NB4 (cell line): ENCODE measurements at regions not wholly inside any gene's neighbourhood (a gene's known extent, or its start where the extent isn't known, plus 50 kb on each side); places are given as distances from the start of the nearest gene placed in this dataset.

Experiments used
- MYC ChIP-seq: IDR thresholded peaks from 2 replicates; pipeline ENCODE4 v1.6.1; 2011; ENCODE audit warnings: low read depth, low read length
- POLR2A ChIP-seq: IDR thresholded peaks from 2 replicates; pipeline ENCODE4 v1.6.1; 2011; ENCODE audit warnings: mild to moderate bottlenecking; ENCODE audit not compliant: insufficient read length; ENCODE audit errors: extremely low read depth
- TF ChIP-seq, protein P1 (sequence below): IDR thresholded peaks from one replicate; pipeline ENCODE4 v1.5.1; 2012; ENCODE audit warnings: low read depth, low read length
- TF ChIP-seq, protein P2 (sequence below): IDR thresholded peaks from 2 replicates; pipeline ENCODE4 v1.6.1; 2011; ENCODE audit warnings: low read depth, low read length

DNA sequence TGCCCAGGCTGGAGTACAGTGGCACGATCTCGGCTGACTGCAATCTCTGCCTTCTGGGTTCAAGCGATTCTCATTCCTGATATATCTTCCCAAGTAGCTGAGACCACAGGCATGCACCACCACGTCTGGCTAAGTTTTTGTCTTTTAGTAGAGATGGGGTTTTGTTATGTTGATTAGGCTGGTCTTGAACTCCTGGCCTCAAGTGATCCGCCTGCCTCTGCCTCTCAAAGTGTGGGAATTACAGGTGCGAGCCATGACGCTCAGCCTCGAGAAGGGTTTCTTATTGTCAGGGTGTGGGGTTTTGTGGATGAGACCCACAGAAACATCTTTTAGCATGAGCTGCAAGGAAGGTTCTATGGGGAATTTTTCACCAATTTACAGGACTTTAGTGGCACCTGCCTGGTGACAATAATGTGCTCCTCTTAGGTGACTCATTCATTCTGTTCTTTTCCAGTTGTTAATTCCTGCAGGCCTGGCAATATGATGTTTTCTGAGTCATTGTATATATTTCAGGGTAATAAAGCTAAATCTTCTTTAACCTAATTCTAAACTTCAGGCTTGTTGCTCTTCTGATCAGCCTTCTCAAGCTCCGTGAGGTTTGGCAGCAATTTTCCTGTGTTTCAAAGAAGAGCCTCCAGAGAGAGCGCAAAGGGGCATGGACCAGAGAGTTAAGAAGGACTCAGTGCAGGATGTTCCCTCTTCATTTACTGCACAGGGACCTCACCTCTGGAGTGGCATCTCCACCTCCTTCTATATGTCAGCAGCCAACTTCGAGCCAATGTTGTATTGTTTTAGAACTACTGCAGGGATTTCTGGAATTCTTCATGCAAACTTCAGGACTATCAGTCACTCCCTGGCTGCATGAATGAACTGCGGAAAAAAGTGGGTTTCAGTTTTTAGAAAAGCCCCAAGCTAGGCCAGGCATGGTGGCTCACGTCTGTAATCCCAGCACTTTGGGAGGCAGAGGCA is 77.8 kb upstream of the ZNF618 start:
- TF ChIP-seq, protein P1, sequence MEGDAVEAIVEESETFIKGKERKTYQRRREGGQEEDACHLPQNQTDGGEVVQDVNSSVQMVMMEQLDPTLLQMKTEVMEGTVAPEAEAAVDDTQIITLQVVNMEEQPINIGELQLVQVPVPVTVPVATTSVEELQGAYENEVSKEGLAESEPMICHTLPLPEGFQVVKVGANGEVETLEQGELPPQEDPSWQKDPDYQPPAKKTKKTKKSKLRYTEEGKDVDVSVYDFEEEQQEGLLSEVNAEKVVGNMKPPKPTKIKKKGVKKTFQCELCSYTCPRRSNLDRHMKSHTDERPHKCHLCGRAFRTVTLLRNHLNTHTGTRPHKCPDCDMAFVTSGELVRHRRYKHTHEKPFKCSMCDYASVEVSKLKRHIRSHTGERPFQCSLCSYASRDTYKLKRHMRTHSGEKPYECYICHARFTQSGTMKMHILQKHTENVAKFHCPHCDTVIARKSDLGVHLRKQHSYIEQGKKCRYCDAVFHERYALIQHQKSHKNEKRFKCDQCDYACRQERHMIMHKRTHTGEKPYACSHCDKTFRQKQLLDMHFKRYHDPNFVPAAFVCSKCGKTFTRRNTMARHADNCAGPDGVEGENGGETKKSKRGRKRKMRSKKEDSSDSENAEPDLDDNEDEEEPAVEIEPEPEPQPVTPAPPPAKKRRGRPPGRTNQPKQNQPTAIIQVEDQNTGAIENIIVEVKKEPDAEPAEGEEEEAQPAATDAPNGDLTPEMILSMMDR: no peak
- no peak for TF ChIP-seq POLR2A
- TF ChIP-seq, protein P2, sequence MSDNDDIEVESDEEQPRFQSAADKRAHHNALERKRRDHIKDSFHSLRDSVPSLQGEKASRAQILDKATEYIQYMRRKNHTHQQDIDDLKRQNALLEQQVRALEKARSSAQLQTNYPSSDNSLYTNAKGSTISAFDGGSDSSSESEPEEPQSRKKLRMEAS: no peak
- no peak for TF ChIP-seq MYC
